ENCODE measurements at regions not wholly inside any gene's neighbourhood (a gene's known extent, or its start where the extent isn't known, plus 50 kb on each side); places are given as distances from the start of the nearest gene placed in this dataset.

DNA sequence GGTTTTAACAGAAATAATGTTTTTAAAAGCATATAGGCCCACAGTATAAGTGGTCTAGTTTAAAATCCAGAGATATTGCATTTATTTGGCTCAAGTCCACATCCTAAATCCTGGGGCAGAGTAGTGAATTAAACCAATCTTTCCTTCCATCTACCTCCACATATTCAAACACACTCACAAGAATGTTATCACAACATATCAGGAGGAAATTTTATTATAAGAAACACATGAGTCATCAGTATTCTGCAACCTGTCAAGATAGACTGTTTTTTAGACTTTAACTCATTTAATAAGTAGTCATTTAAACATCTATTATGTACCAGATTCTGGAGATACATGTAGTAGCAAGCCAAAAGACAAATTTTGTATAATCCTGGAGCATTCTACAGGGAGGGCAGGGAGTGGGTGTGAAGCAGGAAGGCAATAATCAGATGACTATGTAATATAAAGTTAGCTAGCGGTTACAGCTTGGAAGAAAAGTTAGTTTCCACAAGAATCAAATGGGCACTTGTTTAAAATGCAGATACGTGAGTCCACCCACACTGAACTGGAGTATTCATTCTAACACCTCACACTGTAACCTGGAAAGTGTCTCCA is 187.3 kb upstream of the PIK3R1 start:
- Histone ChIP-seq H3K27me3 (replicated peaks in 1 of 2; ENCODE audit: control insufficient read depth in 2 of 2, insufficient read depth in 2 of 2, low read length in 1 of 2) (no peaks in the 10 kb centered on the region), H4K20me1 (ENCODE audit: control insufficient read depth, insufficient read depth) (no peaks in the 10 kb centered on the region), H3K9ac (ENCODE audit: control insufficient read depth, insufficient read depth, low read length) (no peak overlapping the region), H3K4me2 (ENCODE audit: control insufficient read depth, insufficient read depth) (no peak overlapping the region), H3K9me3 (replicated peaks; ENCODE audit: control insufficient read depth, insufficient read depth, low read length) (no peaks in the 10 kb centered on the region), H3K4me3 (no peak overlapping the region), H3K36me3 (ENCODE audit: control insufficient read depth in 2 of 2, insufficient read depth in 2 of 2, low read length in 1 of 2) (no peaks in the 10 kb centered on the region), H3K27ac (ENCODE audit: control insufficient read depth, insufficient read depth) (no peak overlapping the region), H2AFZ (ENCODE audit: control insufficient read depth, low read depth, low read length) (no peak overlapping the region), H3K79me2 (ENCODE audit: control insufficient read depth, insufficient read depth, low read length) (no peaks in the 10 kb centered on the region), H3K4me1 (ENCODE audit: control insufficient read depth, insufficient read depth, low read length) (no peaks in the 10 kb centered on the region)
- TF ChIP-seq ZNF274 (IDR thresholded peaks at IDR 0.05; ENCODE audit: insufficient read depth, insufficient read length) (no peak), BACH1 (IDR thresholded peaks at IDR 0.05; ENCODE audit: borderline replicate concordance) (no peak), EZH2 (IDR thresholded peaks at IDR 0.05; ENCODE audit: borderline replicate concordance, control insufficient read depth, low read depth, low read length) (no peak)
- CTCF ChIA-PET, result interaction anchor here (1.5 kb wide), 1 partner anchor 12 kb away, joined by 5 read pairs; no protein-coding TSS in a partner anchor
- ATAC-seq, result no peak
- RAD21 ChIA-PET (ENCODE audit: unreplicated experiment), result no interaction called here
- intact Hi-C loops (cut with micrococcal nuclease; ENCODE audit: unreplicated experiment), result no loop called here
- in situ Hi-C loops (cut with MboI), result no loop called here
- BruUV-seq (replicated peaks), result no TSS peak
- POLR2A ChIA-PET, result no interaction called here
- no peak for FAIRE-seq
- no peak for DNase-seq (ENCODE audit: low read depth, low spot score)
- SMC1A ChIA-PET (ENCODE audit: uncharacterized antibody, unreplicated experiment), result interaction anchor here (1.0 kb wide), 1 partner anchor 12 kb away, joined by 3 read pairs; no protein-coding TSS in a partner anchor
- 61% methylated on average over 2 of the region's 2 CpGs for WGBS (ENCODE audit: insufficient coverage, insufficient replicate concordance, low lambda C conversion rate, missing lambda C conversion rate)

DNA sequence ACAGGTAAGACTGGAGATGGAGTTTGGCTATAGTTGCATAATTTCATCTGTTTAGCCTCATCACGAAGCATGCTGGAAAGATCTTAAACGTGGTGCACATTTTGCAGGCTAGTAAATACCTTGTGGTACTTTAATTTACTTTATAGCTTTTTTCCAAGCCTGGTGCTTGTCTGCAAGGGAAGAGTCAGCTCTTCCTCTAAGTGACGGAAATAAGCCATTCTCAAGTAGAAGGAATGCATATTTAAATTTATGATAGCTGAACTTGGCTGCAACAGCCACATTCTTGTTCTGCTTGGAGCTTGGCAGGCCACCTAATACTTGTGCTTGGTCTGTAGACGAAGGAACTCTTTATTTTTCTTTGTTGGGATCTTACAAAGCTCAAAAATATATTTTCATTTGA is 188.0 kb upstream of the PIK3R1 start:
- Histone ChIP-seq H3K36me3 (ENCODE audit: control insufficient read depth in 2 of 2, insufficient read depth in 2 of 2, low read length in 1 of 2) (no peaks in the 10 kb centered on the region), H3K4me2 (ENCODE audit: control insufficient read depth, insufficient read depth) (no peak overlapping the region), H3K79me2 (ENCODE audit: control insufficient read depth, insufficient read depth, low read length) (no peaks in the 10 kb centered on the region), H3K9me3 (replicated peaks; ENCODE audit: control insufficient read depth, insufficient read depth, low read length) (no peaks in the 10 kb centered on the region), H3K27me3 (replicated peaks in 1 of 2; ENCODE audit: control insufficient read depth in 2 of 2, insufficient read depth in 2 of 2, low read length in 1 of 2) (no peaks in the 10 kb centered on the region), H3K4me3 (no peak overlapping the region), H3K27ac (ENCODE audit: control insufficient read depth, insufficient read depth) (no peak overlapping the region), H3K9ac (ENCODE audit: control insufficient read depth, insufficient read depth, low read length) (no peak overlapping the region), H2AFZ (ENCODE audit: control insufficient read depth, low read depth, low read length) (no peak overlapping the region), H3K4me1 (ENCODE audit: control insufficient read depth, insufficient read depth, low read length) (no peaks in the 10 kb centered on the region), H4K20me1 (ENCODE audit: control insufficient read depth, insufficient read depth) (no peaks in the 10 kb centered on the region)
- TF ChIP-seq, protein P1, sequence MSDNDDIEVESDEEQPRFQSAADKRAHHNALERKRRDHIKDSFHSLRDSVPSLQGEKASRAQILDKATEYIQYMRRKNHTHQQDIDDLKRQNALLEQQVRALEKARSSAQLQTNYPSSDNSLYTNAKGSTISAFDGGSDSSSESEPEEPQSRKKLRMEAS (IDR thresholded peaks at IDR 0.05; ENCODE audit: low read depth, low read length), result no peak
- in situ Hi-C loops (cut with MboI) (no loop called here), intact Hi-C loops (cut with micrococcal nuclease; ENCODE audit: unreplicated experiment) (no loop called here)
- SMC1A ChIA-PET (ENCODE audit: uncharacterized antibody, unreplicated experiment), result interaction anchor here (0.6 kb wide), 1 partner anchor 132 kb away, joined by 3 read pairs; no protein-coding TSS in a partner anchor
- POLR2A ChIA-PET, result no interaction called here
- ATAC-seq (no peak), FAIRE-seq (no peak), DNase-seq (ENCODE audit: low read depth, low spot score) (no peak)
- 28% methylated on average over 4 of the region's 4 CpGs for WGBS (ENCODE audit: insufficient coverage, insufficient replicate concordance, low lambda C conversion rate, missing lambda C conversion rate)
- CTCF ChIA-PET, result interaction anchor here (1.5 kb wide), 1 partner anchor 12 kb away, joined by 5 read pairs; no protein-coding TSS in a partner anchor
- BruUV-seq (replicated peaks), result no TSS peak
- RAD21 ChIA-PET (ENCODE audit: unreplicated experiment), result no interaction called here
